ENCODE measurements at regions not wholly inside any gene's neighbourhood (a gene's known extent, or its start where the extent isn't known, plus 50 kb on each side); places are given as distances from the start of the nearest gene placed in this dataset.

DNA sequence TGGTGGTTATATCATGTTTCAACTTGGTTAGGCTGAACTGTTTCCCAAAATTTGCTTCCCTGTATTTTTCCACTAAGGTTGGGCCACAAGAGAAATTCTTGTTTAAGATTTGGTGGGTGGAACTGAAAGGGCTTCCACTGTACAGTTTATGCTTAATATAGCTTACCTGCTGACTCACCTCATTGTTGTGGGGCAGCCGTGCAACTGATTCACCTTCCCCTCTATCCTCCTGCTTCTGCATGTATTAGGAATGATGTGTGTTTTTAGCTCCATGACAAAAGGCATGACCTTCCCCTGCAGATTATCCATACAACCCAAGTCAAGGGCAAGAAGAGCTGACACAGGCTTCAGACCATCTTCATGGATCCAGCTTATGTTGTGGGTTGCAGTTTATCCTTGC lies 98.4 kb upstream of the GULP1 start:
- TF ChIP-seq, protein P1, sequence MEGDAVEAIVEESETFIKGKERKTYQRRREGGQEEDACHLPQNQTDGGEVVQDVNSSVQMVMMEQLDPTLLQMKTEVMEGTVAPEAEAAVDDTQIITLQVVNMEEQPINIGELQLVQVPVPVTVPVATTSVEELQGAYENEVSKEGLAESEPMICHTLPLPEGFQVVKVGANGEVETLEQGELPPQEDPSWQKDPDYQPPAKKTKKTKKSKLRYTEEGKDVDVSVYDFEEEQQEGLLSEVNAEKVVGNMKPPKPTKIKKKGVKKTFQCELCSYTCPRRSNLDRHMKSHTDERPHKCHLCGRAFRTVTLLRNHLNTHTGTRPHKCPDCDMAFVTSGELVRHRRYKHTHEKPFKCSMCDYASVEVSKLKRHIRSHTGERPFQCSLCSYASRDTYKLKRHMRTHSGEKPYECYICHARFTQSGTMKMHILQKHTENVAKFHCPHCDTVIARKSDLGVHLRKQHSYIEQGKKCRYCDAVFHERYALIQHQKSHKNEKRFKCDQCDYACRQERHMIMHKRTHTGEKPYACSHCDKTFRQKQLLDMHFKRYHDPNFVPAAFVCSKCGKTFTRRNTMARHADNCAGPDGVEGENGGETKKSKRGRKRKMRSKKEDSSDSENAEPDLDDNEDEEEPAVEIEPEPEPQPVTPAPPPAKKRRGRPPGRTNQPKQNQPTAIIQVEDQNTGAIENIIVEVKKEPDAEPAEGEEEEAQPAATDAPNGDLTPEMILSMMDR (IDR thresholded peaks at IDR 0.05) = no peak
- TF ChIP-seq POLR2A (IDR thresholded peaks at IDR 0.05) = no peak

Data from body of pancreas (tissue), 4 donors.